K562 (cell line): ENCODE measurements at regions not wholly inside any gene's neighbourhood (a gene's known extent, or its start where the extent isn't known, plus 50 kb on each side); places are given as distances from the start of the nearest gene placed in this dataset.
A peak's percentile ranks its signal among the peaks of the same experiment; 100 is the strongest.

Source experiments
- ATAC-seq: fragments of 200-7000 bp; cut with Tn5 transposase; 3 replicates; pipeline ENCODE4 v1.9.1; 2020; ENCODE audit warnings: moderate library complexity
- BruUV-seq: library from RNA; stranded (reverse); fragments of 400-500 nt; replicated peaks from 2 replicates; lab custom pipeline; 2021; lab: Mats Ljungman, UMichigan
- CTCF ChIA-PET: fragments of 300-600 bp; formaldehyde crosslinking; extraction: SDS; loops from one replicate; lab custom pipeline; 2021; ENCODE audit warnings: low intra/inter-chr PET ratio; lab: Yijun Ruan, JAX
- POLR2A ChIA-PET: fragments of 300-600, 350-650 bp; sonication (Branson Sonifier 250); formaldehyde crosslinking; extraction: SDS; loops from one replicate; lab custom pipeline; 2021; ENCODE audit warnings: antibody characterized with exemption, inconsistent platforms; lab: Yijun Ruan, JAX
- DNase-seq, 4 experiments: peaks; one replicate each; pipeline versions ENCODE4 v3.0.0 to v3.0.0-alpha.2; 2011 to 2018; ENCODE audit warnings: low spot score in 3 of 4, mixed read lengths in 3 of 4; ENCODE audit errors: extremely low read depth in 1 of 4
- FAIRE-seq: peaks from 2 replicates; lab custom pipeline; 2011; peaks lifted over from hg19 to GRCh38; lab: Jason Lieb, UNC
- H2AFZ ChIP-seq: 2 replicates; pipeline ENCODE4 v1.6.0; 2011; ENCODE audit warnings: low read depth, low read length, control low read depth, inconsistent platforms
- H3K27ac ChIP-seq: fragments of 200-600 bp; 3 replicates; pipeline ENCODE4 v1.8.0; 2011; ENCODE audit warnings: low read depth, mild to moderate bottlenecking, control low read depth, inconsistent platforms, low read length, moderate library complexity, mixed read lengths; ENCODE audit errors: extremely low read depth
- H3K27me3 ChIP-seq, 2 experiments: fragments of 300-600 bp in 1 of 2; 2 replicates in 1 of 2; 3 replicates in 1 of 2; pipeline versions ENCODE4 v1.6.0 to v1.8.0; 2011; ENCODE audit warnings: inconsistent platforms in 2 of 2, low read length in 2 of 2, mild to moderate bottlenecking in 1 of 2, mixed read lengths in 1 of 2, moderate library complexity in 1 of 2; ENCODE audit not compliant: control insufficient read depth in 2 of 2, insufficient read depth in 2 of 2
- H3K36me3 ChIP-seq: fragments of 300-600 bp; 3 replicates; pipeline ENCODE4 v1.8.0; 2011; ENCODE audit warnings: mild to moderate bottlenecking, low read length, inconsistent platforms; ENCODE audit not compliant: control insufficient read depth, insufficient read depth
- H3K4me1 ChIP-seq, 2 experiments: fragments of 200-600 bp in 1 of 2; replicated peaks in 1 of 2; 2 replicates in 1 of 2; 3 replicates in 1 of 2; pipeline versions ENCODE4 v1.5.1 to v1.8.0; 2011; ENCODE audit warnings: inconsistent platforms in 2 of 2, low read length in 2 of 2, mild to moderate bottlenecking in 1 of 2, mixed read lengths in 1 of 2, moderate library complexity in 1 of 2; ENCODE audit not compliant: control insufficient read depth in 2 of 2, insufficient read depth in 2 of 2
- H3K4me2 ChIP-seq: 2 replicates; pipeline ENCODE4 v1.6.1; 2011; ENCODE audit warnings: low read length, control low read depth, inconsistent platforms, mixed read lengths; ENCODE audit not compliant: insufficient read depth
- H3K4me3 ChIP-seq: fragments of 200-600 bp; sonication (generic), shearing (Covaris generic); 2 replicates; pipeline ENCODE4 v1.5.1; 2016; ENCODE audit warnings: control low read depth, inconsistent platforms
- H3K79me2 ChIP-seq: fragments of 200-600 bp; 3 replicates; pipeline ENCODE4 v1.8.0; 2011; ENCODE audit warnings: low read length, inconsistent platforms; ENCODE audit not compliant: control insufficient read depth, insufficient read depth
- H3K9ac ChIP-seq, 2 experiments: 2 replicates each; pipeline versions ENCODE4 v1.6.0 to v1.6.1; 2011; ENCODE audit warnings: low read depth in 2 of 2, low read length in 2 of 2, control low read depth in 1 of 2, inconsistent platforms in 1 of 2, mild to moderate bottlenecking in 1 of 2, mixed read lengths in 1 of 2; ENCODE audit not compliant: insufficient read depth in 1 of 2
- H3K9me1 ChIP-seq: one replicate; pipeline ENCODE4 v1.6.0; 2011; ENCODE audit warnings: inconsistent platforms, mild to moderate bottlenecking, low read length, moderate library complexity; ENCODE audit not compliant: control insufficient read depth, insufficient read depth
- H3K9me3 ChIP-seq: replicated peaks from 2 replicates; pipeline ENCODE4 v1.5.1; 2011; ENCODE audit warnings: low read depth, low read length, inconsistent platforms; ENCODE audit not compliant: control insufficient read depth, insufficient read depth
- H4K20me1 ChIP-seq: replicated peaks from 2 replicates; pipeline ENCODE4 v1.6.1; 2011; ENCODE audit warnings: low read length, inconsistent platforms, mixed read lengths; ENCODE audit not compliant: control insufficient read depth, insufficient read depth
- ARID3B ChIP-seq: fragments of 250-450 bp; sonication (Bioruptor Pico); IDR thresholded peaks from 2 replicates; pipeline ENCODE4 v1.4.0; 2020; ENCODE audit warnings: borderline replicate concordance
- C11orf30 ChIP-seq: fragments of 450-650 bp; IDR thresholded peaks from 2 replicates; pipeline ENCODE4 v1.6.1; 2016; ENCODE audit warnings: low read depth, mild to moderate bottlenecking
- CEBPG ChIP-seq, 3 experiments: fragments of 200-800 bp in 1 of 3; sonication (Bioruptor generic) in 1 of 3; sonication (generic) in 1 of 3; formaldehyde crosslinking in 1 of 3; IDR thresholded peaks in 2 of 3; conservative IDR thresholded peaks in 1 of 3; 2 replicates each; pipeline versions ENCODE4 v1.6.1 to v1.8.0; 2016 to 2022; ENCODE audit warnings: missing compliant biosample characterization in 2 of 3, missing genetic modification characterization in 2 of 3, mild to moderate bottlenecking in 1 of 3, missing genetic modification reagents in 1 of 3
- E2F6 ChIP-seq, 2 experiments: IDR thresholded peaks; 2 replicates each; pipeline ENCODE4 v1.6.1; 2011; ENCODE audit warnings: borderline replicate concordance in 1 of 2, control low read depth in 1 of 2, low read depth in 1 of 2, low read length in 1 of 2, mild to moderate bottlenecking in 1 of 2, mixed read lengths in 1 of 2, moderate library complexity in 1 of 2; ENCODE audit not compliant: insufficient read depth in 1 of 2, insufficient read length in 1 of 2, poor library complexity in 1 of 2, severe bottlenecking in 1 of 2; ENCODE audit errors: extremely low read depth in 1 of 2
- HDAC1 ChIP-seq, 2 experiments: fragments of 450-650 bp; IDR thresholded peaks; 2 replicates each; pipeline ENCODE4 v1.6.1; 2016 to 2017; ENCODE audit warnings: inconsistent platforms in 1 of 2, mild to moderate bottlenecking in 1 of 2, moderate library complexity in 1 of 2
- HNRNPH1 ChIP-seq: fragments of 200-400 bp; formaldehyde crosslinking; optimal IDR thresholded peaks from 2 replicates; pipeline ENCODE3; 2017; ENCODE audit warnings: low read depth, mild to moderate bottlenecking, low read length, moderate library complexity
- MAFG ChIP-seq: fragments of 450-650 bp; conservative IDR thresholded peaks from 2 replicates; pipeline ENCODE4 v1.6.1; 2016; ENCODE audit warnings: missing genetic modification characterization, missing compliant biosample characterization
- POLR2H ChIP-seq: IDR thresholded peaks from 2 replicates; pipeline ENCODE4 v1.6.1; 2016; ENCODE audit warnings: missing genetic modification characterization, low read depth, mild to moderate bottlenecking, control low read depth, missing compliant biosample characterization, moderate library complexity
- ZBTB34 ChIP-seq: fragments of 250-450 bp; sonication (Bioruptor Pico); IDR thresholded peaks from 2 replicates; pipeline ENCODE4 v1.8.0; 2021; ENCODE audit warnings: mild to moderate bottlenecking, moderate library complexity
- ZNF316 ChIP-seq: fragments of 450-650 bp; IDR thresholded peaks from 2 replicates; pipeline ENCODE4 v1.6.1; 2016
- WGBS: fragments of 100-300 bp; shearing (Covaris generic); methylation state at CpG from one replicate; pipeline ENCODE4 v1.1.6; 2016; ENCODE audit warnings: low coverage, mixed read lengths; ENCODE audit not compliant: insufficient coverage; ENCODE audit errors: missing lambda C conversion rate; 5-methylcytosine and 5-hydroxymethylcytosine counted together
- in situ Hi-C: fragments of 300-500 bp; cut with MboI; formaldehyde crosslinking; loops from 4 replicates; pipeline ENCODE4 v1.15.0; 2018; ENCODE audit warnings: inconsistent platforms, mixed read lengths
- intact Hi-C: fragments of 100-400 bp; cut with micrococcal nuclease; formaldehyde crosslinking; loops from 2 replicates; pipeline ENCODE4 v1.14.2; 2022

GRCh38 chr5:6039111-6039510 is 339.2 kb downstream of the MED10 start:
- Histone ChIP-seq H3K79me2 (no peaks in the 10 kb centered on the region), H3K27ac (no peak overlapping the region), H3K9me3 (no peaks in the 10 kb centered on the region), H4K20me1 (no peaks in the 10 kb centered on the region), H3K4me3 (no peak overlapping the region), H3K36me3 (no peaks in the 10 kb centered on the region), H3K4me2 (no peak overlapping the region), H3K27me3 (peaks cover 0 to 14% of the 10 kb centered on the region in 2 experiments; a peak in 2 of 5 replicates), H2AFZ (no peak overlapping the region), H3K9me1 (no peaks in the 10 kb centered on the region), H3K9ac (no peak overlapping the region), H3K4me1 (no peaks in the 10 kb centered on the region)
- no peak for FAIRE-seq
- no peak for ATAC-seq
- CTCF ChIA-PET, result no interaction called here
- TF ChIP-seq HDAC1 (IDR thresholded peaks at IDR 0.05), result no peak
- no peak for TF ChIP-seq E2F6 (IDR thresholded peaks at IDR 0.05; ENCODE audit: borderline replicate concordance in 1 of 2, extremely low read depth in 1 of 2, insufficient read depth in 1 of 2, insufficient read length in 1 of 2, low read depth in 1 of 2, low read length in 1 of 2, poor library complexity in 1 of 2, severe bottlenecking in 1 of 2)
- TF ChIP-seq C11orf30, result peak; percentile 46; the same call in 1 of the 2 replicates
- no peak for TF ChIP-seq HNRNPH1
- TF ChIP-seq CEBPG (CRISPR knock-in tag; IDR thresholded peaks at IDR 0.05), result no peak
- no peak for TF ChIP-seq CEBPG (tag; conservative IDR thresholded peaks at IDR 0.05 in 1 of 2, IDR thresholded peaks at IDR 0.05 in 1 of 2)
- TF ChIP-seq MAFG (tag), result peak; percentile 24; the same call in 1 of the 2 replicates
- TF ChIP-seq ZBTB34 (CRISPR knock-in tag), result no peak
- no peak for TF ChIP-seq POLR2H (tag)
- no peak for TF ChIP-seq ARID3B
- TF ChIP-seq ZNF316, result peak; percentile 74
- BruUV-seq, result no TSS peak
- 0% methylated on average over 1 of the region's 1 CpG for WGBS
- POLR2A ChIA-PET, result no interaction called here
- in situ Hi-C loops (no loop called here), intact Hi-C loops (no loop called here)
- no peak for DNase-seq
